ENCODE measurements at regions not wholly inside any gene's neighbourhood (a gene's known extent, or its start where the extent isn't known, plus 50 kb on each side); places are given as distances from the start of the nearest gene placed in this dataset.
A peak's percentile ranks its signal among the peaks of the same experiment; 100 is the strongest.
"Not testable (repeated sequence)": the region's sequence is repeated elsewhere in the genome, so short reads cannot be mapped to it uniquely, and the experiment has no call there.

DNA sequence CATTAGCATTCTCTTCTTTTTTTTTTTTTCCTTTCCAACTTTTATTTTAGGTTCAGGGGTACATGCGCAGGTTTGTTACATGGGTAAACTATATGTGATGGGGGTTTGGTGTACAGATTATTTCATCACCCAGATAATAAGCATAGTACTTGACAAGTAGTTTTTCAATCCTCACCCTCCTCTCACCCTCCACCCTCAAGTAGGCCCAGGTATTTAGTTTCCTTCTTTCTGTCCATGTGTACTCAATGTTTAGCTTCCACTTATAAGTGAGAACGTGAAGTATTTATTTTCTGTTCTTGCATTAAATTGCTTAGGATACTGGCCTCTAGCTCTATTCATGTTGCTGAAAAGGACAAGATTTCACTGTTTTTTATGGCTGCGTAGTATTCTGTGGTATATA lies 140.8 kb upstream of the PGRMC2 start:
- TF ChIP-seq CTCF (IDR thresholded peaks at IDR 0.05; ENCODE audit: control insufficient read depth, extremely low read depth, insufficient read depth) = no peak
- DNase-seq (ENCODE audit: low read depth) = no peak
- no peak overlapping the region for H3K4me3 ChIP-seq (ENCODE audit: low read depth, low read length)

GRCh38 chr4:128427832-128428366 lies 140.3 kb upstream of the PGRMC2 start:
- H3K4me3 ChIP-seq (ENCODE audit: low read depth, low read length) = no peak overlapping the region
- TF ChIP-seq CTCF (IDR thresholded peaks at IDR 0.05; ENCODE audit: control insufficient read depth, extremely low read depth, insufficient read depth) = peak; percentile 44
- DNase-seq (ENCODE audit: low read depth) = peak; percentile 85

DNA sequence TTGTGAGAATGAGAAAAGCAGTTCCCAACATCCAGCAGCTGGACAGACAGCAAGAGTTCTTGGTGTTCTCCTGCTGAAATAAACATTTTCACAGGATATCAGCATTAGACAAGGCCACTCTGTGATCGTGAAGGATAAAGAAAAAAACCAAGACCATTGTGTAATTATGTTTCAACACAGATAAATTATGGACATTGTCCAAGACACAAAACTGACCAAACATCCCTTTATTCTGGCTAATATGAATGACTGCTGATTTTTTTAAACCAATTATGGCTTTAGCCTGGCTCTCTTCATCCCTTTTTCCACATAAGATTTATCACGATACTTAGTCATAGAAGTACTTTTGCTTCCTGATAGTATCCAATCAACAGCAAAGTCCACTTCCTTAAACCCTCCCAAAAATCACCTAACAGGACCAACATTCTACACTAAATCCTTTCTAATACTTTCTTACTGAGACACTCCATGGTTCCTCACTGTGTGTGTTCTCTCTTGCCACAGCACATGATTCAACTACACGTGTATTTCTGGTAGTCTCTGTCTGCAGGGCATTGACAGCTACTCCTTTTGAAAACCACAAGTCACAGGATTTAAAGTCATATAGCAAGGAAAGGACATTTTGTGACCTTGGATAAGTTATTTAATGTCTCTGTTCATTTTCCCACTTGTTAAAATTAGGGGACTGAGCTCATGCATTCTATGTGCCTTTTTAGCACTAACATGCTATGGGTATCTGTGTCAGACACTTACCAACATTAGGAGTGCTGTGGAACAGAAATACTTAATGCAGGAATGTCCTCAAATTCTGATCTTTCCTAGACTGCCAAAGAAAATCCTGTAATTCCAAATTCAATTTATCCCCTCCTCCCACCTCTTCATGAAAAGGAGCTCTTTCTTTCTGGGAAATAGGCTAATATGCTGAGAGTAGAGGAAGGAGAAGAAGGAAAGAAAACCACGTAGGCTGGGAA lies 137.2 kb upstream of the PGRMC2 start:
- H3K4me3 ChIP-seq (ENCODE audit: low read depth, low read length) = no peak overlapping the region
- no peak for DNase-seq (ENCODE audit: low read depth)
- TF ChIP-seq CTCF (IDR thresholded peaks at IDR 0.05; ENCODE audit: control insufficient read depth, extremely low read depth, insufficient read depth) = no peak

DNA sequence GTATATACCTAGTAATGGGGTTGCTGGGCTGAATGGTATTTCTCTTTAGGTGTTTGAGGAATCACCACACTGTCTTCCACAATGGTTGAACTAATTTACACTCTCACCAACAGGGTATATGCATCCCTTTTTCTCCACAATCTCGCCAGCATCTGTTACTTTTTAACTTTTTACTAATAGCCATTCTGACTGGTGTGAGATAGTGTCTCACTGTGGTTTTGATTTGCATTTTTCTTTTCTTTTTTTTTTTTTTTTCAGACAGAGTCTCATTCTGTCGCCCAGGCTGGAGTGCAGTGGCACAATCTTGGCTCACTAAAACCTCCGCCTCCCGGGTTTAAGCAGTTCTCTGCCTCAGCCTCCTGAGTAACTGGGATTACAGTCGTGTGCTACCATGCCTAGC lies 134.7 kb upstream of the PGRMC2 start:
- DNase-seq (ENCODE audit: low read depth) = not testable (repeated sequence)

DNA sequence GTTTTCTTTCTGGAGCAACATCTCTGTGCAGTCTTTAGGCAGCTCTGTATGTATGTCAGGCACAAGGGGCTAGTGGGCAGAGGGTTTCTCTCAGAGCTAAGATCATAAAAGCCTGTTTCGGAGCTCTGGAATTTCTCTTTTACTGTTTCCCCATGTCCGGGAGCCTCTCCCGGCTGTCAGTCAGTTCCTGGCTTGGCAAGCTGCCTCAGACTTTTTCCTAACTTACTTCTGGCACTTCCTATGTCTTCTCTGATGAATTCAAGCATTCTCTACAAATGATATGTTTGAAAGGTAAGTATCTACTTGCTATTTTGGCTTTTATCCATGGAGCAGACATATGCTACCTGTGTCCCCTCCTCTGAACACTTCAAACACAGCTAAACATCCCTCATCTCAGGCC lies 129.3 kb upstream of the PGRMC2 start:
- TF ChIP-seq CTCF (IDR thresholded peaks at IDR 0.05; ENCODE audit: control insufficient read depth, extremely low read depth, insufficient read depth) = no peak
- H3K4me3 ChIP-seq (ENCODE audit: low read depth, low read length) = no peak overlapping the region
- DNase-seq (ENCODE audit: low read depth) = no peak

More for the DNA sequence above, 134.7 kb upstream of the PGRMC2 start:
- H3K4me3 ChIP-seq (ENCODE audit: low read depth, low read length) = not testable (repeated sequence)

DNA sequence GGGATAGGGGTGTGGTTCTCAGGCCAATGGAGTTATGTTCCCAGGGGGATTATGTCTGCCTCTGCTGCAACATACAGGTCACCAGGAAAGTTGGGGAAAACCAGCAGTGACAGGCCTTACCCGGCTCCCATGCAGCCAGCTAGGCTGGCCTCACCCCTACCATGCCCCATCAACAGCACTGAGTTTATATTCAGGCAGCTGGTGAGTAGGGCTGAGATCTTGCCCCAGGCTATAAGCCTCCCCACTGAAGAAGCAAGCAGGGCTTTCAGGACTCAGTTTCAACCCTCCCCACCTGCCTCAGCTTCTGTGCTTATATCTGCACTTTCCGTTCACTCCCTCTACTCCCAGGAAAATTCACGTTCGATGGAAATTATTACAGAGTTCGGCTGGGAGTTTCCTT lies 122.4 kb upstream of the PGRMC2 start:
- H3K4me3 ChIP-seq (ENCODE audit: low read depth, low read length) = no peak overlapping the region
- no peak for TF ChIP-seq CTCF (IDR thresholded peaks at IDR 0.05; ENCODE audit: control insufficient read depth, extremely low read depth, insufficient read depth)

DNA sequence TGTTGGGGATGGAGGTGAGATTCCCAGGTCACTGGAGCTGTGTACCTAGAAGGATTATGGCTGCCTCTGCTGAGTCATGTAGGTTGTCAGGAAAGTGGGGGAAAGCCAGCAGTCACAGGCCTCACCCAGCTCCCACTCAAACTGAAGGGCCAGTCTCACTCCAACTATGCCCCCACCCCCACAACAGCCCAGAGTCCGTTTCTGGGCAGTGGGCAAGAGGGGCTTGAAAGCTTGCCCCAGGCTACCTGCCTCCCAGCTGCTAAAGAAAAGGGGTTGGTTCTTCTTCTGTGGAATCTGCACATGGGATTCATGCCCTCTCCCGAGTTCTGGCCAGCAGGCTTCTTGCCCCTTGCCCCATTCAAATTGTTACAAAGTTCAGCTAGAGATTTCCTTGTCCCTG lies 116.0 kb upstream of the PGRMC2 start:
- no peak overlapping the region for H3K4me3 ChIP-seq (ENCODE audit: low read depth, low read length)
- no peak for DNase-seq (ENCODE audit: low read depth)
- TF ChIP-seq CTCF (IDR thresholded peaks at IDR 0.05; ENCODE audit: control insufficient read depth, extremely low read depth, insufficient read depth) = no peak

More for the DNA sequence above, 122.4 kb upstream of the PGRMC2 start:
- no peak for DNase-seq (ENCODE audit: low read depth)
